Daoy (cell line): ENCODE measurements at regions not wholly inside any gene's neighbourhood (a gene's known extent, or its start where the extent isn't known, plus 50 kb on each side); places are given as distances from the start of the nearest gene placed in this dataset.
A peak's percentile ranks its signal among the peaks of the same experiment; 100 is the strongest.

ENCODE experiments used
- DNase-seq: peaks from one replicate; pipeline ENCODE4 v3.0.0-alpha.2; 2015; ENCODE audit warnings: low read depth

- no peak for DNase-seq
Measured at GRCh38 chr20:22315073-22315472, 269.3 kb downstream of the FOXA2 start.

GRCh38 chr20:22312744-22313346, 271.5 kb downstream of the FOXA2 start:
- DNase-seq, result peak; percentile 53

- no peak for DNase-seq
Measured at GRCh38 chr20:22308934-22309333, 275.4 kb downstream of the FOXA2 start.

GRCh38 chr20:22307409-22307808, 277.0 kb downstream of the FOXA2 start:
- no peak for DNase-seq

GRCh38 chr20:22305381-22305780, 279.0 kb downstream of the FOXA2 start:
- no peak for DNase-seq

GRCh38 chr20:22303523-22303922, 280.8 kb downstream of the FOXA2 start:
- peak; percentile 17 for DNase-seq

GRCh38 chr20:22302039-22302438, 282.3 kb downstream of the FOXA2 start:
- DNase-seq, result no peak

- no peak for DNase-seq
Measured at GRCh38 chr20:22293886-22294285, 290.5 kb downstream of the FOXA2 start.

GRCh38 chr20:22289442-22289841, 294.9 kb downstream of the FOXA2 start:
- no peak for DNase-seq

GRCh38 chr20:22288957-22289356, 295.4 kb downstream of the FOXA2 start:
- DNase-seq, result peak; percentile 17

- DNase-seq, result no peak
Measured at GRCh38 chr20:22288156-22288555, 296.2 kb downstream of the FOXA2 start.

- DNase-seq, result no peak
Measured at GRCh38 chr20:22285555-22285954, 298.8 kb downstream of the FOXA2 start.

- no peak for DNase-seq
Measured at GRCh38 chr20:22282696-22283095, 301.7 kb downstream of the FOXA2 start.

- no peak for DNase-seq
Measured at GRCh38 chr20:22274330-22274729, 310.0 kb downstream of the FOXA2 start.

- no peak for DNase-seq
Measured at GRCh38 chr20:22268675-22269074, 315.7 kb downstream of the FOXA2 start.

GRCh38 chr20:22264917-22265316, 319.5 kb downstream of the FOXA2 start:
- DNase-seq, result no peak

GRCh38 chr20:22260506-22260905, 323.9 kb downstream of the FOXA2 start:
- DNase-seq, result no peak

GRCh38 chr20:22257912-22258311, 326.5 kb downstream of the FOXA2 start:
- no peak for DNase-seq

GRCh38 chr20:22248051-22248667, 336.2 kb downstream of the FOXA2 start:
- DNase-seq, result peak; percentile 17

- DNase-seq, result no peak
Measured at GRCh38 chr20:22245139-22245538, 339.2 kb downstream of the FOXA2 start.

- DNase-seq, result no peak
Measured at GRCh38 chr20:22243067-22243466, 341.3 kb downstream of the FOXA2 start.

GRCh38 chr20:22241609-22242008, 342.8 kb downstream of the FOXA2 start:
- no peak for DNase-seq

GRCh38 chr20:22232923-22233322, 351.4 kb downstream of the FOXA2 start:
- no peak for DNase-seq

GRCh38 chr20:22232473-22232872, 351.9 kb downstream of the FOXA2 start:
- no peak for DNase-seq
